Activated T-cell treated with anti-CD3 and anti-CD28 coated beads, Interleukin-2, amount 50 U/mL, for 24 hours (primary cell): ENCODE measurements at regions not wholly inside any gene's neighbourhood (a gene's known extent, or its start where the extent isn't known, plus 50 kb on each side); places are given as distances from the start of the nearest gene placed in this dataset.

Source experiments
- DNase-seq: peaks from one replicate; pipeline ENCODE4 v3.0.0-alpha.2; 2020
- H3K27ac Mint-ChIP-seq: 2 replicates; pipeline ENCODE4 v1.8.0; 2020; ENCODE audit warnings: mild to moderate bottlenecking, mixed read lengths
- H3K27me3 Mint-ChIP-seq: 2 replicates; pipeline ENCODE4 v1.8.0; 2020; ENCODE audit warnings: mixed read lengths
- H3K36me3 Mint-ChIP-seq: 2 replicates; pipeline ENCODE4 v1.8.0; 2020; ENCODE audit warnings: low read depth, mixed read lengths
- H3K4me1 Mint-ChIP-seq: 2 replicates; pipeline ENCODE4 v1.8.0; 2020; ENCODE audit warnings: low read depth, mixed read lengths
- H3K4me3 Mint-ChIP-seq: 2 replicates; pipeline ENCODE4 v1.8.0; 2020; ENCODE audit warnings: mild to moderate bottlenecking, moderate library complexity, mixed read lengths
- H3K9me3 Mint-ChIP-seq: 2 replicates; pipeline ENCODE4 v1.8.0; 2020; ENCODE audit warnings: mixed read lengths

DNA sequence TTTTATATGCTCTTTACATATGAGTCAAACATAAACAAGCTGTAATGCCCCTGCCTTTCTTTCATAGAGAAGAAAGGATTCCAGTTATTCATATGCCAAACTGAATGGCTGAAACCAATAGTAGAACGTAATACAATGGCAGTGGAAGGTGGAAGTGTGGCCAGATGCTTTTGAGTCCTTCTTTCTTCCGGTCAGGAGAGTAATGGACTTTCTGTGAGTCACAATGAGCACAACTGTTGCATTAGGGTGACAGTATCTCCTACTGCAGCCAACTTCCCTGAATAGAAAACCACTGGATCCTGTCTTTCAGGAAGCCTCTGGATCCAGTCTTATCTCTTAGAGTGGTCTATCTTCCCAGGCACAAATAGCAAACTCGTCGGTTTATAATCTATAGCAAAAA lies 855.2 kb downstream of the MAT2B start:
- no peaks in the 10 kb centered on the region for H3K4me1 Mint-ChIP-seq
- peaks cover 11% of the 10 kb centered on the region for H3K9me3 Mint-ChIP-seq
- no peak overlapping the region for H3K4me3 Mint-ChIP-seq
- no peaks in the 10 kb centered on the region for H3K36me3 Mint-ChIP-seq
- no peak overlapping the region for H3K27ac Mint-ChIP-seq
- no peaks in the 10 kb centered on the region for H3K27me3 Mint-ChIP-seq
- no peak for DNase-seq

DNA sequence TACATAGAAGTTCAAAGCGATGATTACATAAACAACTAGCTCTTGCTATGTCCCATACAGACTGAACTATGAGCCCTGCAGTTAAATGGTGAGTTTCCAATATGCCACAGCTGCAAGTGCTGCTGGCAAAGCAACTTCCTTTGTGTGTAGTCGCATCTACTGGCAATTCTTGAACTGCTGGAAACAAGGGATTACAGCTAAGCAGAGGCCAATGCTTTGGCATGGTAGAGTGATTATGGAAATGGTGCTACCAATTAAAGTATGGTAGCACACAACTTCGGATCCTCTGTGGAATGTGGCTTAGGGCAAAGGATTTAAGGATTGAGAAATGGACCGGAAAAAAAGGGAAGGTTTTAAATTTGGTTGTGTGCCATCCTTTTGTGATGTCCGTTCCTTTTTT lies 856.6 kb downstream of the MAT2B start:
- H3K36me3 Mint-ChIP-seq, result no peaks in the 10 kb centered on the region
- H3K4me3 Mint-ChIP-seq, result no peak overlapping the region
- no peak overlapping the region for H3K27ac Mint-ChIP-seq
- H3K27me3 Mint-ChIP-seq, result no peaks in the 10 kb centered on the region
- DNase-seq, result no peak
- H3K9me3 Mint-ChIP-seq, result peaks cover 11% of the 10 kb centered on the region
- H3K4me1 Mint-ChIP-seq, result no peaks in the 10 kb centered on the region

DNA sequence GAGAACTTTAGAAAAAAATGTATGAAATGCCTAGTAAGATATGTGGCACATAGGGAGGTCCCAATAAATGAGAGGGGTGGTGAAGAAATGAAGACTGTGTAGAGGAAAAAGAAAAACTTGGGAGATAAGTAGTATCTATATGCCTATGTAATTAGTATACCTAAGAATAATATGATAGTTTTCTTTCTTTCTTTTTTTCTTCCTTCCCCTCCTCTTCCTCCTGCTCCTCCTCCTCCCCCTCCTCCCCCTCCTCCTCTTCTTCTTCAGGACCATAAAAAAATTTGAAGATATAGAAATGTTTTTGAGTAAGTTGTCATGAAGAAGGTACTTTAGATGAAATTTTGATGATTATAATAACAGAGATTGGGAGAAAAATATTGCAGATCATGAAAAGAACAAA lies 857.4 kb downstream of the MAT2B start:
- Mint-ChIP-seq H3K36me3 (no peaks in the 10 kb centered on the region), H3K27ac (no peak overlapping the region), H3K4me3 (no peak overlapping the region), H3K4me1 (no peaks in the 10 kb centered on the region), H3K27me3 (no peaks in the 10 kb centered on the region), H3K9me3 (peaks cover 11% of the 10 kb centered on the region)
- no peak for DNase-seq

DNA sequence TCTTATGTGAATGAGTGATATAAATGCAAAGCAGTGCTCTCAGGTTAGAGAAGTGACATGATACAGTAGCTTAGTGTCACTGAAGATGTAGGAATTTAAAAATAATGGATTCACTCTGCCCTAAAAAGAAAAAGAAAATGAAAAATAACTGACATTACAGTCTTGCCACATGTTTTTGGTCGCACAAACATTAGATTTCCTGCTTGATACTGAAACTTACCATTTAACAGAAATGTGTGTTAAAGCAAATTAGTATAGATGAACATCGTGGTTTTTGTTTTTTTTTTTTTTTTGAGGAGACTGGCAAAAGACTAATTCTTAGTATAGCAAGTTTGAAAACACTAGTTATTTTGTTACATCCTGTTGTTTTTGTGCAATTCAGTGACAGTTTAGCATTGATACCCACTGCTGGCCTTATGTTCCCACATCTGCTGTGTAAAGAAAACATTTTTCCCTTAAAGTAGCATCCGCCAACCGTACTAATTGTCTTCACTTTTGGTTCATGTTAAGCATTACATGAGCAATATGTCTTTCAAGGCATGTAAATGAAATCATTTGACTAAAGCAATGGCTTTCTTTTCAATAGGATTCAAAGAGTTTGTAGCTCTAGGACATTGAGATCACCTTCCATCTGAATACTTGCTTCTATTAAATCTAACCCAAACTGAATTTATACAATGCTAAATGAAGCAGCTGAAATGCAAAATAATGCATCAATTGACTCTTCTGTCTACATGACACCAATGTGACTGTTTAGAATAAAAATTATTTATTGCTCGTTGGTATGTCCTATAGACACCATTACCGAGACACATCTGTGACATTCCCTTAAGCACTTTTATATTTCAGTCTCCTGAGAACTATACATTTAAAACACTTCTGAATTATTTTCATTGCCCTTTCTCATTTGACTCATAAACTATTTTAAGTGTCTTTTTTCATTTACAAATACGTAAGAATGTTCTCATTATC lies 859.1 kb downstream of the MAT2B start:
- Mint-ChIP-seq H3K4me3 (no peak overlapping the region), H3K27me3 (no peaks in the 10 kb centered on the region), H3K27ac (no peak overlapping the region), H3K36me3 (no peaks in the 10 kb centered on the region), H3K4me1 (no peaks in the 10 kb centered on the region), H3K9me3 (peaks cover 11% of the 10 kb centered on the region)
- DNase-seq, result no peak

DNA sequence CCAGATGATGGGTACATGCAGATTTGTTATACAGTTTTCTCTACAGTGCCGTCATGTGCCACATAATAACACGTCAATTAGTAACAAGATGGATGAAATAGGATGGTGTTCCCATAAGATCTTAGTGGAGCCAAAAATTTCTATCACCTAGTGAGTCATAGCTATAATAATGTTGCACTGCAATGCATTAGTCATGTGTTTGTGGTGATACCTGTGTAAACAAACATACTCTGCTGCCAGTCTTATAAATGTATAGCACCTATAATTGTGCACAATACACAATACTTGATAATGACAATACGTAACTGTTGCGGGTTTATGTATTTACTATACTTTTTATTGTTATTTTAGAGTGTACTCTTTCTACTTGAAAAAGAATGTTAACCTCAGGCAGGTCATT lies 865.4 kb downstream of the MAT2B start:
- no peak for DNase-seq
- no peaks in the 10 kb centered on the region for H3K36me3 Mint-ChIP-seq
- H3K9me3 Mint-ChIP-seq, result peaks cover 3% of the 10 kb centered on the region
- H3K27ac Mint-ChIP-seq, result no peak overlapping the region
- H3K4me3 Mint-ChIP-seq, result no peak overlapping the region
- no peaks in the 10 kb centered on the region for H3K4me1 Mint-ChIP-seq
- H3K27me3 Mint-ChIP-seq, result no peaks in the 10 kb centered on the region

DNA sequence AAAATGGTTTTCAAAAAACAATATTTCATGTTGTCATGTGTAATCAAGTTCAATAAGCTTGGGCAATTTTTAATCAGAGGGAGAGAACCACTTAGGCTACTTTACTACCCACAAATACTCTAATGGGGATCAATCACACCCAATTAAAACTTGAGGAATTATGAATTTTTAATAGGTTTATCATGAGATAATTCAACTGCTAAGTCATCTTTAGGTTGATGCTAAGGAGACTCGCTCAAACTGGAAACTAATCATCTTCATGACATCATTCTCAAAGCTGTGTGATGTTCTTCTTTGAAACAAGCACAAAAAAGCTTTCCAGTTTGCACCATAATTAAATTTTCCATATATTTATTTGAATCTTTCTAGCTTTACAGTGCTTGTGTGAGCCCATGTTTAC lies 867.5 kb downstream of the MAT2B start:
- no peak for DNase-seq
- Mint-ChIP-seq H3K4me3 (no peak overlapping the region), H3K36me3 (no peaks in the 10 kb centered on the region), H3K4me1 (no peaks in the 10 kb centered on the region), H3K9me3 (peaks cover 3% of the 10 kb centered on the region), H3K27ac (no peak overlapping the region), H3K27me3 (no peaks in the 10 kb centered on the region)

DNA sequence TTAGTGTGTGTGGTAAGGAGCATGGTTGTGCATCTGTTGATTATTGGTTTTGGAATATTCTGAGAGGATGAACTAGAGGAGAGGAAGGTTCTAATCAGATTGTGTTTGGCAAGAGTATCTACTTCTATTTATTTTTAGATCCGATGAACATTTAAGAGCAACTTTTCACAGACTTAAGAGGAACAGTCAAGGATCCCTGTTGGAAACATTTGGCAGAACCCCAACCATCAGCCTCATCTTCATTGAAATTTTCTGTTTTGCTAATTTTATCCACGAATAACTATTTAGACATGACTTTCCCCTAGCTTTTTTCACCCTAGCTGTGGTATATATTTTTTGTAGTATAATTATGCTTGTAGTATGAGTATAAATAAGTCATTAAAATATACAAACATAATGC lies 868.5 kb downstream of the MAT2B start:
- Mint-ChIP-seq H3K27me3 (no peaks in the 10 kb centered on the region), H3K36me3 (no peaks in the 10 kb centered on the region), H3K9me3 (peaks cover 7% of the 10 kb centered on the region), H3K4me1 (no peaks in the 10 kb centered on the region), H3K27ac (no peak overlapping the region), H3K4me3 (no peak overlapping the region)
- DNase-seq, result no peak

DNA sequence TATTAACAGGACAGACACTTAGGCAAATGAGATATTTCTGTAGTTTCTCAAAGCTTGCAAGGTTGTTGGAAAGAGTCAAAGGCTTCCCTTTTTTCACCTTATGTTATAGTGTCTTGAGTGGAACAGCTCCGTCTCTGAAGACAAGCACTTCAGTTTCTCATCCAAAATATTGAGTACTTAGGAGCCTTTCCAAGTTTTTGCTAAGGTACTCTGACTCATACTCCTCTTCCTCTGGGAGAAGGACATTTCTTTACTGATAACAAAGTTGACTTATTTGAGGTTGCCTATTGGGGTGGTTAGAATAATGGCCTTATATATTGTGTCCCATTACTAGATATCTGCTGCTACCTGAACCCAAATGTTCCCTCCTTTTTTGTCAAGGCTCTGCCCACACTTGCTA lies 869.6 kb downstream of the MAT2B start:
- DNase-seq, result no peak
- Mint-ChIP-seq H3K4me1 (no peaks in the 10 kb centered on the region), H3K4me3 (no peak overlapping the region), H3K27me3 (no peaks in the 10 kb centered on the region), H3K9me3 (peaks cover 13% of the 10 kb centered on the region), H3K27ac (no peak overlapping the region), H3K36me3 (no peaks in the 10 kb centered on the region)

DNA sequence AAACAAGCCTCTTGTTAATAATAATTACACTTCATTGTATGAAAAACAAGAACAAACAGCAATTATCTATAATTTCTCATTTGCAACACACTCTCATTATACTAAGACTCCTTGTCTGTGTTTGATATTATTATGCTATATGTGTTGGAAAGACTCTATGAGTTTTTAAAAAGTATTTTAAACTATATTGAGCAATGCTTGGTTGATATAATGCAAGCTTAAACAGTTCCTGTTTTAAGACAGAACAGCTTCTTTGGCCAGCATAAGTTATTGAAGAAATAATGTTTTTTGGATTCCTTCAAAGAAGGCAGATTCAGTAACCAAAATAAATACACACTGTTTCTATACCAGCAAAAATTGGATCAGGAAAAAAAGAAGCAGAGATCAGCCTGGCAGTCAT lies 871.4 kb downstream of the MAT2B start:
- no peaks in the 10 kb centered on the region for H3K4me1 Mint-ChIP-seq
- no peak overlapping the region for H3K4me3 Mint-ChIP-seq
- H3K27me3 Mint-ChIP-seq, result no peaks in the 10 kb centered on the region
- no peaks in the 10 kb centered on the region for H3K36me3 Mint-ChIP-seq
- H3K9me3 Mint-ChIP-seq, result peaks cover 18% of the 10 kb centered on the region
- H3K27ac Mint-ChIP-seq, result no peak overlapping the region
- no peak for DNase-seq

DNA sequence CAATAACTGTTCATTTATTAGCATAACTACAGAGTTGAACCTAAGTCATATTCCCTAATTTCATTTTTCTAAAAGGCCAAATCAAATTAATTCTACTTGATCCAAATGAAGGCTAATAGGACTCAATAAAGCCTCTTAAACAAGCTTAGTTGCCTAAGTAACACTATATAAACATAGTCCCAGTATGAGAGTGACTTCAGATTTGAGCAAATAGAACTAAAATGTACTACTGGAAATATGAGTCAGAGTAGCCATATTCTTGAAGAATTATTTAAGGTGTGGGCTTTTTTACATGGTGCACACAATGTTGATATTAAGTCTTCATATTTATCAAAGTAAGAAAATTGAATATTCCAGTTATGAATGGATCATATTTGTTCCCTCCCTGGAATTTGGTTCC lies 872.3 kb downstream of the MAT2B start:
- DNase-seq, result no peak
- no peak overlapping the region for H3K4me3 Mint-ChIP-seq
- no peaks in the 10 kb centered on the region for H3K27me3 Mint-ChIP-seq
- no peaks in the 10 kb centered on the region for H3K36me3 Mint-ChIP-seq
- no peaks in the 10 kb centered on the region for H3K4me1 Mint-ChIP-seq
- peaks cover 18% of the 10 kb centered on the region for H3K9me3 Mint-ChIP-seq
- H3K27ac Mint-ChIP-seq, result no peak overlapping the region

DNA sequence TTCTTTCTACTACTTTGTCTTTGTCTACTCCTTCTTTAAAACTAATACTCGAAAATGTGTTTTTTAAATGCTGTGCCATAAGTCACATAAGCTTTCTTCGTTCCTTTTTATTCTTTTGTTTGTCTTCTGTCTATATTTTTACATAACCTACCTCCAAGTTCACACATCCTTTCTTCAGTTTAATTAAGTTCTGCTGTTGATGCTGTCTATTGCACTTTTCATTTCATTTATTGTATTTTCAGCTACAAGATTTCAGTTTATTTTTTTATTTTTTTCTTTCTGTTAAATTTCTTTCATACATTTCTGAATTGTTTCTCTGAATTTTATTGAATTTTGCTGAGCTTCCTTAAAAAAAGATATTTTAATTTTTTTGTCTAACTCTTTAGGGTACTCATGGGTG lies 878.2 kb downstream of the MAT2B start:
- H3K4me1 Mint-ChIP-seq, result no peaks in the 10 kb centered on the region
- H3K36me3 Mint-ChIP-seq, result no peaks in the 10 kb centered on the region
- no peak for DNase-seq
- H3K4me3 Mint-ChIP-seq, result no peak overlapping the region
- H3K27ac Mint-ChIP-seq, result no peak overlapping the region
- H3K27me3 Mint-ChIP-seq, result no peaks in the 10 kb centered on the region
- peaks cover 18% of the 10 kb centered on the region for H3K9me3 Mint-ChIP-seq

DNA sequence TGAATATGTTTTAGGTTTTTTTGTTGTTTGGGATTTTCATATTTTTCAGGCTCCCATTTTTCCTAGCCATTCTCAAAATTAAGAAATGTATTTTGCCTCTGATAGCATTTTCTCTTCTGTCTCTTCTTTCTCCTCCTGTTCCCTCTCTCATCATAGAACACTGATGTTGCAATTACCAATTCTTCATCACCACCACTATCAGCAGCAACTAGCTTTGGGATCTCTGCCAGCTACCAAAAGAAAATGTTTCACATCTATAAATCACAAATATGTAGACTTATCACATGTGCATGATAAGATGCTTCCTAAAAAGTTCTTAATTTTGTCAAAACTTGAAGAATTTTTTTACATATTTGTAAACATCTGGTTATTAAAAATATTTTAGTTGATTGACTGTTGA lies 887.1 kb downstream of the MAT2B start:
- Mint-ChIP-seq H3K27me3 (no peaks in the 10 kb centered on the region), H3K4me3 (no peak overlapping the region), H3K4me1 (no peaks in the 10 kb centered on the region), H3K27ac (no peak overlapping the region), H3K9me3 (peaks cover 18% of the 10 kb centered on the region), H3K36me3 (no peaks in the 10 kb centered on the region)
- DNase-seq, result no peak

DNA sequence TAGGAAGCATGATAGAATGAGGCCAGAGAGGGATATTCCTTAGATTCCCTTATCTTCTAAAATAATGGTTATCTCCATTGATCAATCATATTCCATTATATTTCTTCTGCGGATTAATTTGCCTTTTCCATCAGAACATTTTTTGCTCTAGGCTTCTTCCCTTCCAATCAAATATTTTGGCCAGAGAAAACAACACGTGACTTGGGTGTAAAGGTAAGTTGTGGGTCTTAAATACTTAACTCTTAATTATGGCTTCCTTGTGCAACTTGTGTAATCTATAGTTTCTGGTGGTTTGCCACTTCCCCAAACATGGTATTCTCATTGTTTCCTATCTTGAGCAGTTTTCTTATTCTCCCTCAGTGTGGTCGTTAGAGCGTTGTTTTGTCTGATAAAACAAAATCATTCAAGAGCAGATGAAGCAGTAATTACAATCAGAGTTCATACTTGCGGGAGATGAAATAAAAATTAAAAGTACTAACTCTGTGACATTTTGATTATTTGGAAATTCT lies 889.3 kb downstream of the MAT2B start:
- peaks cover 16% of the 10 kb centered on the region for H3K9me3 Mint-ChIP-seq
- H3K4me1 Mint-ChIP-seq, result no peaks in the 10 kb centered on the region
- no peaks in the 10 kb centered on the region for H3K27me3 Mint-ChIP-seq
- H3K36me3 Mint-ChIP-seq, result no peaks in the 10 kb centered on the region
- no peak overlapping the region for H3K27ac Mint-ChIP-seq
- H3K4me3 Mint-ChIP-seq, result no peak overlapping the region
- no peak for DNase-seq

DNA sequence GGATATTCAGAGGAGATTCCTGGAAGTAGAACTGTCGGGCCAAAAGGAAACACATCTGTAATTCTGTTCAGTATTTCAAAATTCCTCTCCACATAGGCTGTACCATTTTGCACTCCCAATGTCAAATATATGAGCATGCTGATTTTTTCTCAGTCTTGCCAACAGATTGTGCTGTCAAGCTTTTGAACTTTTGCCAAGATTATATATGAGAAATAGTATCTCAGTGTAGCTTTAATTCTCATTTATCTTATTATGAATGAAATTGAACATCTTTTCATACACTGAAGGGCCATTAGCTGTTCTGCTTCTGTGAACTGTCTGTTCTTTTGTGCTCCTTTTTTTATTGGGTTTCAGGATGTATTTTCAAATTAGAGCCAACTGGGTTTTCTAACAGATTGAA lies 907.1 kb downstream of the MAT2B start:
- Mint-ChIP-seq H3K36me3 (no peaks in the 10 kb centered on the region), H3K9me3 (peaks cover 16% of the 10 kb centered on the region), H3K27ac (no peak overlapping the region), H3K4me3 (no peak overlapping the region), H3K4me1 (no peaks in the 10 kb centered on the region), H3K27me3 (no peaks in the 10 kb centered on the region)
- no peak for DNase-seq

DNA sequence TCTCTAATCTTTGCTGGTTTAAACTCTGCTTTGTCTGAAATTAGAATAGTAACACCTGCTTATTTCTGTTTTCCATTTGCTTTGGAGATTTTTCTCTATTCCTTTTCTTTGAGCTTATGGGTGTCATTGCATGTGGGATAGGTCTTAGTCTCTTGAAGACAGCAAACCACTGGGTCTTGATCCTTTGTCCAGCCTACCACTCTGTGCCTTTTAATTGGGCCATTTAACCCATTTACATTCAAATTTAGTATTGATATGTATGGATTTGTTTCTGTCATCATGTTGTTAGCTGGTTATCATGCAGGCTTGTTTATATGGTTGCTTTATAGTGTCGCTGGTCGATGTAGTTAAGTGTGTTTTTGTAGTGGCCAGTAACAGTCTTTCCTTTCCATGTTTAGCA lies 914.7 kb downstream of the MAT2B start:
- no peak overlapping the region for H3K4me3 Mint-ChIP-seq
- DNase-seq, result no peak
- no peaks in the 10 kb centered on the region for H3K36me3 Mint-ChIP-seq
- peaks cover 35% of the 10 kb centered on the region for H3K9me3 Mint-ChIP-seq
- no peak overlapping the region for H3K27ac Mint-ChIP-seq
- no peaks in the 10 kb centered on the region for H3K4me1 Mint-ChIP-seq
- no peaks in the 10 kb centered on the region for H3K27me3 Mint-ChIP-seq
